GM19467 (cell line): ENCODE measurements at regions not wholly inside any gene's neighbourhood (a gene's known extent, or its start where the extent isn't known, plus 50 kb on each side); places are given as distances from the start of the nearest gene placed in this dataset.
"Not testable (repeated sequence)": the region's sequence is repeated elsewhere in the genome, so short reads cannot be mapped to it uniquely, and the experiment has no call there.

ENCODE experiments used
- ATAC-seq: cut with Tn5 transposase; IDR thresholded peaks from one replicate; pipeline ENCODE4 v1.9.1; 2021; ENCODE audit warnings: mild to moderate bottlenecking, moderate library complexity; ENCODE audit not compliant: unreplicated experiment

DNA sequence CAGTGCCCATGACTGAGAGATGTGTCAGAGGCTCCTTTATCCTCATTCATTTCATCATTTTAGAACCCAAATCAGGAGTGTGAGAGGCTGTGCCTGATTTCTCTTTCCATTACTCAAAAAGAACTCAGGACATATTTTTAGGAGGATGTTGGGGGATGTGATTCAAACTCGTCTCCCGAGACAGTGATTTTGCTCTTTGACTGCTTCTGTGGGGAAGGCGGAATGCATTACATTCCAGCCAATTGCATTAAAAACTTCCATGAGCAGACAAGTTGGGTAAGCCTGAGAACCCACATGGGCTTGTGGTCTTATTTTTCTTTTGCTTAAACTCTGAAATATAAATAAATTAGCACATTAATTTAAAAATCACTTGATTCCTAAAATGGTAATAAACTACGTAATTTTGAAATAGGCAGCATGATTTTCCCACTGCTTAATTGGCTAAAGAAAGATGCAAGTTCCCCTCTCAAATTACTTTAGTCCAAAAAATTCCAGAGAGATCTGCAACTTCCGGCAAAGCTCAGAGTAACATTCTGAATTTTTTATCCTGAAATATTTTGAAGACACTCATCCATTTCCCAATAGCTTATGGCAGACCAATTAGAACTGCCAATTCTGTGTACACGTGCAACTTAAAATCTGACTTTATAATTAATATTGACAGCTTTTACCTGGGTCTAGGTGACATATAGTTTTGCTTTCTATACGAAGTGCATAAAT lies 185.6 kb downstream of the C7orf25 start:
- ATAC-seq = no peak

DNA sequence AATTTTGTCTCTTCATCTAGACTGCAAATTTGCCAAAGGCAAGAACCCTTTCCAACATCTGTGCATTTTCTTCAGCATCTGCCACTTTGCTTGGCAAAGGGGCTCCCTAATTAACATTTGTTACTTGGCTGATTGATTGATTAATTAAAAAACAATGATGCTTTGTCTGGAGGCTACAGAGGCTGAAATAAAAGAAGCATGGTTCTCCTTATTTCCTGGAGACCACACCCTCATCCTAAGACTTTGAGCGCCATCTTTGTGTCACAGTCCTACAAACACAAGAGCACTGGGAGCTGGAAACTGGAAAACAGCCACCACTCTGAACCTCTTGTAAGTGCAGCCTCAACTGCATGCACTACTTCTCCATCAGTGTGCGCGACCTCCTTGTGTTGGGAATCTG lies 189.2 kb downstream of the C7orf25 start:
- ATAC-seq = no peak

- no peak for ATAC-seq
Measured at GRCh38 chr7:42722198-42722597, 189.7 kb downstream of the C7orf25 start.

DNA sequence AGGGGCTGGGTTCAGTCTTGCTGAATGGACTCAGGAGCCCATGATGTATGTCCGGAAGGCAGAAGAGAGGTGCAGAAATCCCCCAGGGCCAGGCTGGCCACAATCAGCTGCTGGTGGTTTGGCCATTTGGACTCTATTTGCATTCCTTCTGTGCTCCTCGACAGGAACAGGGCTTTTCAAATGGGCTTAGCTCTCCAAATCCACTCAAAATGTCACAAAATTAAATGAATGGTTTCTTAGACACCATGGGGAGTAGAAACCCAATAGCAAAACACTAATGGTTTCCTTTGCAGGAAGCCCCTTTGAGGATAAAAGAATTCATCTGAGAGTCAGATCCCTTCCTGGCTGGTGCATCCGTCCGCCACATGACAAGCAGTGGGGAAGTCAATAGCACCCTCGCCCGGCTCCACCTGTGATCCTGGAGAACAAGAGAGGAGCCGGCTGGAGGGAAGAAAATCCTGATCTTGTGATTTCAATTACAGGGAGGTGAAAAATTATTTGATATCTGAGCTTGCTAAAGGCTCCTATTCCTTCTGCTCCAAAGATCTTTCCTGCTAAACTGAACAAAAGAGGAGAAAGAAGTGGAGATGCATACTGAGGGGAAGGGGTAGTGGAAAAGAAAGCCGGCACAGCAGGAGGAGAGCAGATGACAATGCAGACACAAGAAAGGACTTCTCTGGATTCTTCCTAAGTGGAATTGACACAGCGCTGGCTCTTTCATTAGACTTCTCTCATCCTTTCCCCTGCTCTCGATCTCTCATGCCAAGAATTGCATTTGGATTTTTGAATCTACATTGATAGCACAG lies 190.7 kb downstream of the C7orf25 start:
- no peak for ATAC-seq

- ATAC-seq = no peak
Measured at GRCh38 chr7:42720012-42720411, 191.9 kb downstream of the C7orf25 start.

GRCh38 chr7:42718466-42718865 lies 193.4 kb downstream of the C7orf25 start:
- ATAC-seq = not testable (repeated sequence)

- no peak for ATAC-seq
Measured at GRCh38 chr7:42714356-42714755, 197.5 kb downstream of the C7orf25 start.

- no peak for ATAC-seq
Measured at GRCh38 chr7:42709284-42709683, 202.6 kb downstream of the C7orf25 start.

DNA sequence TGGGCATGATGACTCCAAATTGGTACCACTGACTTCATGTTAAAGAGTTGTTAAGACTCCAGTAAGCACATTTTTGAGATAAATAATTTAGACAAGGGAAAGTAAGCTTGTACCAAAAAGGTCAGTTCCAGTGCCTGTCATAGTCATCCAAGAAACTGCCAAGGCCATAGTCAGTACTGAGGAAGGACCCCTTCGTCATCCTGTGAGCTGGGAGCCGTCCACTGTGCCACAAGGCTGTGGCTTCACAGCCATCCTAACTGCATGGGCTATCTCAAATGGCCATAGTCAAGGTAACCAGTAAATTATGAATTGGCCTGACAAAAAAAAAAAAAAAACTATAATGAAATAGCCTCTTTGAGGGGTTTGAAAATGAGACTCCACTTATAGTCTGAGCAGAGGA lies 207.2 kb downstream of the C7orf25 start:
- no peak for ATAC-seq

- no peak for ATAC-seq
Measured at GRCh38 chr7:42702647-42703046, 209.2 kb downstream of the C7orf25 start.

DNA sequence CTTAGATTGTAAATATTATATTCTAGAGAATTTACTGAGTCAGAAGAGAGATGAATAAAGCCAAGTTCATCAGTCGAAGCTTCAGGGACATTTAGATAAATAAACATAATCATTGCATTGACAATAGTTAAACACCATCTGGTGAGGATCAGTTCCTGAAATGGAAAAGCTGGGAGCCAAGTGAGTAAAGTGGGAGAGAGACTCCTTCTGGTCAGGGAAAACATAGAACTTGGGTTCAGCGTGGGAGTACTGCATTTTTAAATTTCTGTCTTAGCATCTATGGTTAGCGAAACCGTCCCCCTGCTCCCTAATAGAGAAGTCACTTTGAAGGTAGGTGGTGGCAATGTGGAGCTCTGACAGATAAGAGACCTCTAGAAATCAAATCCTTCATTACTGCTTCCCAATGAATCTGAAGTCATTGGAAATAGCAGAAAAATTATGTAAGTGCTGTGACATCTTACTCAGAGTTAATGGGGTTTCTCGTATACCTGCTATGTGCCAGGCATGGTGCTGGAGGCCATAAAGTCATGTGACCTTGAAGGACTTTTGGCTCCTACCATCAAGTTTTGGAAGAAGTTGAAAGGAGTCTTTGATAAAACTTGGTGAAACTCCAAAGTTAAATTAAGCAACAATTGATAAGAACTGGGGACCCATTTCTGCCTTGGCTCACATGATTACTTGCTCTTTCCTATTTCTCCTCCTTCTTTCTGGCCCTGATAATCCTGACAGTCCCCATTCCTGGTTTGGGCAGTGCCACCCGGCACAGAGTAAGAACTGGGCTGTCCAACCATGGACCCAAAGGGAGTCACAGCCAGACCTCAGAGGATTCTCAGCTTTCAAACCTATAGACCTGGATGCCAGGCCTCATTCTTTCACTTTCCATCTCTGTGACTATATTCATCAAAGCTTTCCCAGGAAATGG lies 211.2 kb downstream of the C7orf25 start:
- no peak for ATAC-seq

GRCh38 chr7:42699380-42700178 lies 212.3 kb downstream of the C7orf25 start:
- no peak for ATAC-seq

DNA sequence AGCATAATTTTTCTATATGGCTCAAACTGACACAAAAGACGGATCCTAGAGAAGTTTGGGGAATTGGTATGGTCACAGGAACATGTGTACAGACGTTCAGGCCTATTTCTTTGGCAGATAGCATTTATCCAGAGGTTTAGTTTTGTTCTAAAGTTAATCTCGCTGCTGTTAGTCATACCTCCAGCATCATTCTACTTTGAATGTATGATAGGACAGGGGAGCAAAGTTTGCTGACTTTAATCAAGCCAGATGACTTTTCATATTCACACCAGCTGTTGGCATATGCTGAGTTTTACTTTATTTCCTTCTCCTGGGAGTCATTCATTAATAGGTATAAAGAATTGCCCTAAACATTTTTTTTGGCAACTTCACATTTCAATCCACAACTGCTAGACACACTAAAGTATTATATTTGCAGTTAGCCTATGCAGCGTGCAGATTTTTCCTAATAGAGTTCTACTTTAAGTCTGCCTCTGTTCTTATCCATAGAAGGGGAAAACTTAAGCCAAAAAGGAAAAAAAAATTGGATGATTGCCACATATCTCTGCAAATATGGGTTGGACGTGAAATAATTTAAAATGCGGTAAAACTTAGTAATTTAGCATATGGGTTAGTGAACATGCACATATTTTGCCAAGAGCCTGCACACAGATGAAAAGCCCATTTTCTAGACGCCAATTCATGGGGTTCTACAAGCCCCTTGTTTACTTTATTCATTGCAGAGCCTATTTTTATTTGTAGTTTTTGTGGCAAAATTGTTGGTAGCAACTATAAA lies 213.1 kb downstream of the C7orf25 start:
- ATAC-seq = no peak

DNA sequence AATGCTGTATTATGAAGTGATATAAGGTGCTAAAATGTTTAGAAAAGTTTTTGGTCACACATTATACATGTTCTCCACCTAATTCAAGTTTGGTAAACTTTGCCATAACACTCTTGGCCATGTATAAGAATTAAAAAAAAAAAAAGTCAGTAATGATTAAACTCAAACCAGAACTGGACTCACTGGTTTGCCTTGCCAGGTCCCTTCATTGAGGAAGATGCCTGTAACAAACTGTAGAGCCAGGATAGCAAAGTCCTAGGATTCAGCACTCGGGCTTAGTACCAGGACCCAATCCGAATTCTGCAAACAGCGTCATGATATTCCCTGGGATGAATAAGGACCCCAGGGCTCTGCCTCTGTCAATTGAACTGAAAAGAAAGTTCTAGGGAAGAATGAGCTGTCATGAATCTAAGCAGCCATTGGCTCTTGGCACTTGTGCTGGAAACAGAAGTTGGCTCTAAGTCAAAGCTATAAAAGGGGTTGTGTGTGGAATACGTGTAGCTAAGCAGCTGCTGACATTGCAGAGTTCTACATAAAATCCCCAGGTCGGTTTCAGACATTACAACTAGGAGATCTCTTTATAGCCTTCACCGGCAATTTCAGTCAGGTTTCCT lies 216.9 kb downstream of the C7orf25 start:
- no peak for ATAC-seq

DNA sequence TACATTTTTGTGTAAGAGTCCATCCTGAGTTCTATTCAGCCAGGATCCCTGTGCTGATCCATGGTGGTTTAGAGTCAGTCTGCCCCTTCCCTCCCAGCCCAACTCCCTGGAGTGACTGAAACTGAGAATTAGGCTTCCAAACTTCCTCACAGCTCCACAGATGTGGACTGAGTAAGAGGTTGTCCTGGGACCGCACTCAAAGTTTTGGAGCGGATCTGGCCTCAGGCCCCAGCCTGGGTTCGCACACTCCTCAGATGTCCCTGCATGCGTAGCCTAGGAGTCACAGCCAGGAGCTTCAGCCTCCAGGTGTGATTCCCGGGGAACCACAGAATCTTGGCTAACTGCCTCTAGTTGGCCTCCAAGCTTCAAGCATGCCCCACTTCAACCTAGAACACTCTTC lies 218.1 kb downstream of the C7orf25 start:
- ATAC-seq = no peak

- ATAC-seq = no peak
Measured at GRCh38 chr7:42692621-42693020, 219.2 kb downstream of the C7orf25 start.

DNA sequence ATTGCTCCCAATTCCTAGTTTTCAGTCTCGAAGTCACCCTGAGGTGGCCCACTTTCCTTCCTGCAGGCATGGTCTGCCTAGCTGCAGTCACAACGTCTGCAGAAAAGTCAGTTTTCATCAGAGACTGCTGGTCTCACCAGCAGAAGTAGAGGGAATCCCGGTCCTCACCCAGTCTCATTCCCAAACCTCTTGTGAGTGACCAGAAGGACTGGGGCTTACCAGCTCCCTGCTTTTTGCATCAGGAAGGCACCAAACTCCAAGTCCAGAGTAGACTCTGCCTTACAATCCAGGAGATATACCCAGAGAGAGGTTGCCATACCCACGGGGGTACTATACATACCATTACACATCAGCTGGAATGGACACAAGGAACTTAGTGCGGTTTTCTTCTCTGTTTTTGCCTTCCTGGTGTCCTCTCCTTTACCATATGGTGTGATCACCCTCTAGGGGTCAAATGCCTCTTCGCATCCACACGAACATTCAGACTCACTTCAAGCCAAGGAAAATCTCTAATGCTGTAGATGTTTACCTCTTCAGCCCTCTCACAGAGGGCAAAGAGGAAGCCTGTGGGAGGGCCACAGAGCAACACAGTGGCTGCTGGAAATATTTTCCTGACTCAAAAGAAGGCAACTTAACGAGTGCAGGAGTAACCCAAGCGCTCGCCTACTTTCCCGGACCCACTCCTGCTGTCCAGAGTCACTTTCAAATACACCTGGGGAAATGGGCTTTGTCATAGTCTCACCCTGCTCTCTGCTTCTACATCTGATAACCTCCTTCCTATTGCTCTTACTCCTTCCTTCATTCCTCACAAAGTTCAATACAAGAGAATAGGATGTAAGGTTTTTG lies 220.9 kb downstream of the C7orf25 start:
- no peak for ATAC-seq

DNA sequence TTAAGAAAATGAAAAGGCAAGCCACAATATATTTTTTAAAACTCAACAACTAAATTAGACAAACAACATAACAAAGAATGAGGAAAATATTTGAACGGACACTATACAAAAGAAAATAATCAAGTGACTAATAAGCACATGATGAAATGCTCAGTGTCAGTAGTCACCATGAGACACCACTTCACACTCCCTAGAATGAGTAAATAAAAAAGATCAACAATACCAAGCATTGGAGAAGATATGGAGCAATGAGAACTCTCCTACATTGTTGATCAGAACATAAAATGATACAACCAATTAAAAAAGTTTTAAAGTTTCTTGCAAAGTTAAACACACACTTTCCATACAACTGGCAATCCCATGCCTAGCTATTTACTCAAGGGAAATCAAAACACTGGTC lies 222.2 kb downstream of the C7orf25 start:
- no peak for ATAC-seq

- ATAC-seq = no peak
Measured at GRCh38 chr7:42688056-42688371, 223.9 kb downstream of the C7orf25 start.
